Transverse colon (tissue), 4 donors: ENCODE measurements at regions not wholly inside any gene's neighbourhood (a gene's known extent, or its start where the extent isn't known, plus 50 kb on each side); places are given as distances from the start of the nearest gene placed in this dataset.

Experiments used
- DNase-seq: peaks from one replicate; pipeline ENCODE4 v3.0.0-alpha.2; 2019
- H3K27ac ChIP-seq, 4 donors: fragments of 200-600 bp; sonication (generic); 2 replicates each; pipeline ENCODE4 v1.5.1; 2016 to 2018; ENCODE audit warnings: inconsistent platforms in 4 of 4
- H3K27me3 ChIP-seq: fragments of 200-600 bp; sonication (generic); 2 replicates; pipeline ENCODE4 v1.5.1; 2017; ENCODE audit warnings: inconsistent platforms
- H3K36me3 ChIP-seq, 4 donors: fragments of 200-600 bp; sonication (generic); 2 replicates each; pipeline ENCODE4 v1.5.1; 2017 to 2019; ENCODE audit warnings: inconsistent platforms in 4 of 4
- H3K4me1 ChIP-seq, 4 donors: fragments of 200-600 bp; sonication (generic); 2 replicates each; pipeline ENCODE4 v1.5.1; 2017 to 2020; ENCODE audit warnings: inconsistent platforms in 4 of 4
- H3K4me3 ChIP-seq, 4 donors: fragments of 200-600 bp; sonication (generic); 1 replicate in 1 of 4; 2 replicates in 3 of 4; pipeline versions ENCODE4 v1.5.1 to v1.6.1; 2017 to 2019; ENCODE audit warnings: inconsistent platforms in 4 of 4
- H3K9me3 ChIP-seq, 2 donors: fragments of 200-600 bp; sonication (generic); 2 replicates each; pipeline ENCODE4 v1.5.1; 2017 to 2019; ENCODE audit warnings: inconsistent platforms in 2 of 2
- EP300 ChIP-seq: sonication (generic); formaldehyde crosslinking; IDR thresholded peaks from one replicate; pipeline ENCODE4 v1.6.1; 2017; ENCODE audit warnings: antibody characterized with exemption, low read depth
- POLR2A ChIP-seq: fragments of 450-650 bp; IDR thresholded peaks from one replicate; pipeline ENCODE4 v1.6.1; 2016; ENCODE audit warnings: antibody characterized with exemption, mild to moderate bottlenecking, moderate library complexity
- POLR2AphosphoS5 ChIP-seq, 3 donors: sonication (generic); formaldehyde crosslinking; IDR thresholded peaks; one replicate each; pipeline ENCODE4 v1.6.1; 2016; ENCODE audit warnings: antibody characterized with exemption in 3 of 3
- WGBS, 2 donors: methylation state at CpG; one replicate each; pipeline ENCODE4 v1.1.5; 2018; ENCODE audit warnings: low coverage in 1 of 2; 5-methylcytosine and 5-hydroxymethylcytosine counted together
- in situ Hi-C, 4 donors: fragments of 200-750 bp; cut with MboI; loops; one replicate each; pipeline versions ENCODE4 v1.15.0 to v1.15.1; 2017; ENCODE audit warnings: low sequenced_read_pairs in 3 of 4, low pct_ligation_motif_present in 1 of 4, low pct_unique_long_range_greater_than_20kb in 1 of 4
- intact Hi-C: fragments of 100-400 bp; cut with DNase I; formaldehyde crosslinking; loops from one replicate; pipeline ENCODE4 v1.15.1; 2023; ENCODE audit warnings: low total_unique reads
- TF ChIP-seq, protein P1 (sequence below), 5 experiments: fragments of 200-600 bp in 3 of 5; fragments of 450-650 bp in 2 of 5; sonication (generic) in 3 of 5; IDR thresholded peaks; 1 replicate in 2 of 5; 2 replicates in 3 of 5; pipeline ENCODE4 v1.5.1; 2016 to 2017; ENCODE audit warnings: antibody characterized with exemption in 5 of 5, inconsistent platforms in 3 of 5, mild to moderate bottlenecking in 2 of 5, moderate library complexity in 1 of 5

DNA sequence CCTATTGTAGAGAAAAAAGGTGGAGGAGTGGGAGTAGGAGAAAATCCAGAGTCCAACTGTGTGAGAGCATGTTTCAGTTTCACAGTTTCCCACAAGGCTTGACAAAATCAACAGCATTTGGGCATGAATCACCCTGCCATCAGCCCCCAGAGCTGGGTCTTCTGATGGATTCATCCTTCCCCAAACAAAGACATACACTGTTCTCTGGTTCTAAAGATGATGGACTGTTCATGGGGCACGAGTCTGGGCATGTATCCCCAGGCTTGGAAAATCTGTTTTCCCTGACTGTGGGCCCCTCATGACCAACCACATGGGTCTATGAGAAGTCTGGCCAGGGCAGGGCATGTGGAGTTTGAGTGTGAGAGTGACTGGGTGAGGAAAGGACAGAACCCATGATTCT is 210.4 kb upstream of the IRX5 start:
- H3K4me3 ChIP-seq = no peak overlapping the region
- 30% methylated on average over 1 of the region's 1 CpG; no CpG with 5 or more reads in 1 of the 2 donors for WGBS, 2 donors
- H3K9me3 ChIP-seq = no peaks in the 10 kb centered on the region
- DNase-seq = no peak
- TF ChIP-seq POLR2AphosphoS5 (IDR thresholded peaks at IDR 0.05) = no peak
- TF ChIP-seq, protein P1, sequence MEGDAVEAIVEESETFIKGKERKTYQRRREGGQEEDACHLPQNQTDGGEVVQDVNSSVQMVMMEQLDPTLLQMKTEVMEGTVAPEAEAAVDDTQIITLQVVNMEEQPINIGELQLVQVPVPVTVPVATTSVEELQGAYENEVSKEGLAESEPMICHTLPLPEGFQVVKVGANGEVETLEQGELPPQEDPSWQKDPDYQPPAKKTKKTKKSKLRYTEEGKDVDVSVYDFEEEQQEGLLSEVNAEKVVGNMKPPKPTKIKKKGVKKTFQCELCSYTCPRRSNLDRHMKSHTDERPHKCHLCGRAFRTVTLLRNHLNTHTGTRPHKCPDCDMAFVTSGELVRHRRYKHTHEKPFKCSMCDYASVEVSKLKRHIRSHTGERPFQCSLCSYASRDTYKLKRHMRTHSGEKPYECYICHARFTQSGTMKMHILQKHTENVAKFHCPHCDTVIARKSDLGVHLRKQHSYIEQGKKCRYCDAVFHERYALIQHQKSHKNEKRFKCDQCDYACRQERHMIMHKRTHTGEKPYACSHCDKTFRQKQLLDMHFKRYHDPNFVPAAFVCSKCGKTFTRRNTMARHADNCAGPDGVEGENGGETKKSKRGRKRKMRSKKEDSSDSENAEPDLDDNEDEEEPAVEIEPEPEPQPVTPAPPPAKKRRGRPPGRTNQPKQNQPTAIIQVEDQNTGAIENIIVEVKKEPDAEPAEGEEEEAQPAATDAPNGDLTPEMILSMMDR (IDR thresholded peaks at IDR 0.05) = no peak
- no peak for TF ChIP-seq POLR2A
- TF ChIP-seq EP300 = no peak
- no peak overlapping the region for H3K27ac ChIP-seq
- no peaks in the 10 kb centered on the region for H3K4me1 ChIP-seq
- in situ Hi-C loops = no loop called here
- no peaks in the 10 kb centered on the region for H3K36me3 ChIP-seq
- intact Hi-C loops = no loop called here
- no peaks in the 10 kb centered on the region for H3K27me3 ChIP-seq

DNA sequence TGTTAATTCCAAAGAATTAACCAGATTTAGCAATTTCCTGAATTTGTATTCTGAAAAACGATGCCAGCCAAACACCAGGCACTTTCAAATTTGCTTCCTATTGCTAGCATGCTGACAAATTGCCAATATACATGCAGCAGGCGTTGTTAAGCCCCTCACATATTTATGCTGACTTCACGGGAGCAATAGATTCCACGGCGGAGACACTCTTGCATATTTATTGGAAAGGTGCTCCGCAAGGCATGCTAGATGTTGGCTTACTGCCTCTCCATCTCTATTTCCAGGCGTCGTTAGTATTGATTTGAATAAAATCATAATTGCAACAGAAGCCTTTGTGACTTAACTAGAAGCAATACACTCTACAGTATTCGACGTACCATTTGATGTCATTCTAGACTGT is 211.0 kb upstream of the IRX5 start:
- H3K4me3 ChIP-seq = no peak overlapping the region
- no peaks in the 10 kb centered on the region for H3K4me1 ChIP-seq
- intact Hi-C loops (no loop called here), in situ Hi-C loops (no loop called here)
- H3K36me3 ChIP-seq = no peaks in the 10 kb centered on the region
- no peaks in the 10 kb centered on the region for H3K9me3 ChIP-seq
- 79 to 83% methylated on average over 8 to 10 of the region's 10 CpGs for WGBS, 2 donors
- H3K27me3 ChIP-seq = no peaks in the 10 kb centered on the region
- TF ChIP-seq, protein P1 (IDR thresholded peaks at IDR 0.05) = no peak
- no peak for TF ChIP-seq POLR2A
- no peak for TF ChIP-seq EP300
- H3K27ac ChIP-seq = no peak overlapping the region
- no peak for DNase-seq

DNA sequence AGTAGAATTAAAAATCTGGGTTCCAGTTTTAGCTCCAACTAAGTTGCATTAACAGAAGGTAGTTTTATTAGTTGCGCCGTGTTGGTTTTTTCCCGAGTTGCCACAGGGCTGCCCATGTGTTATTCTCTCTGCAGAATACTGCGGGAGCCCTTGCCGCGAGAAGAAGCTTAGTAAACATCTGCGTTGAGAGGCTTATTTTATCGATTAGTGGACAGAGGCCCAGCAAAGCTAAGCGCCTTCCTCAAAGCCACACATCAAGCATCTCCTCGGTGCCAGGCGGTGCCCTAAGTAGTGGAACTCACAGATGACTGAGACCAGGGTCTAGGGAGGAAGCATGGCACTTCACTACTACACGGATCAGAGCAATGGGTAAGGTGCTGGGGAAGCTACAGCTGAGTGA is 212.3 kb upstream of the IRX5 start:
- H3K4me3 ChIP-seq = no peak overlapping the region
- TF ChIP-seq EP300 (no peak), POLR2A (no peak), POLR2AphosphoS5 (IDR thresholded peaks at IDR 0.05) (no peak)
- TF ChIP-seq, protein P1 (IDR thresholded peaks at IDR 0.05) = no peak
- H3K27me3 ChIP-seq = no peaks in the 10 kb centered on the region
- 80 to 90% methylated on average over 3 to 12 of the region's 12 CpGs for WGBS, 2 donors
- intact Hi-C loops = no loop called here
- no peak overlapping the region for H3K27ac ChIP-seq
- no peaks in the 10 kb centered on the region for H3K4me1 ChIP-seq
- DNase-seq = no peak
- H3K9me3 ChIP-seq = no peaks in the 10 kb centered on the region
- in situ Hi-C loops = no loop called here
- H3K36me3 ChIP-seq = no peaks in the 10 kb centered on the region

DNA sequence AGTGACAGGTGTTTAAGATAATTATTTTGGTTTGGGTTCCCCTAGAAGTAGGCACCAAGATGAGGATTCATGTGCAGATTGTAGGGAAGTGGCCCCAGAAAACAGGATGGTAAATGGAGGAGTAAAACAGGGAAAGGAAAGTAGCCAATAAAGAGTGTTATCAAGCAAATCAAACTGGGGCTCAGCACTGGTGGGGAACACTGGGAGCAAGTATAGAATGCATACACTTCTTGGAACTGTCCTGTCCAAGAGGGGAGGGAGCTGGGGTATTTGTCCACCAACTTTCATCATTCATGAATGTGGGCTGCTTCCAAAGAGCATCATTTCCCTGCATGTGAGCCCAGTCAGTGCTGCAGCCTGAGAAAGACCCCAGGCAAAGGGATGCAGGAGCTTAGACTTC is 215.7 kb upstream of the IRX5 start:
- Histone ChIP-seq H3K4me3 (no peak overlapping the region), H3K9me3 (no peaks in the 10 kb centered on the region), H3K36me3 (no peaks in the 10 kb centered on the region), H3K27me3 (no peaks in the 10 kb centered on the region), H3K4me1 (no peaks in the 10 kb centered on the region), H3K27ac (no peak overlapping the region)
- no peak for DNase-seq
- in situ Hi-C loops = no loop called here
- intact Hi-C loops = no loop called here
- TF ChIP-seq, protein P1 (IDR thresholded peaks at IDR 0.05) = no peak
- TF ChIP-seq EP300 = no peak
- TF ChIP-seq POLR2A = no peak
- TF ChIP-seq POLR2AphosphoS5 (IDR thresholded peaks at IDR 0.05) = no peak
